ENCODE measurements at regions not wholly inside any gene's neighbourhood (a gene's known extent, or its start where the extent isn't known, plus 50 kb on each side); places are given as distances from the start of the nearest gene placed in this dataset.

DNA sequence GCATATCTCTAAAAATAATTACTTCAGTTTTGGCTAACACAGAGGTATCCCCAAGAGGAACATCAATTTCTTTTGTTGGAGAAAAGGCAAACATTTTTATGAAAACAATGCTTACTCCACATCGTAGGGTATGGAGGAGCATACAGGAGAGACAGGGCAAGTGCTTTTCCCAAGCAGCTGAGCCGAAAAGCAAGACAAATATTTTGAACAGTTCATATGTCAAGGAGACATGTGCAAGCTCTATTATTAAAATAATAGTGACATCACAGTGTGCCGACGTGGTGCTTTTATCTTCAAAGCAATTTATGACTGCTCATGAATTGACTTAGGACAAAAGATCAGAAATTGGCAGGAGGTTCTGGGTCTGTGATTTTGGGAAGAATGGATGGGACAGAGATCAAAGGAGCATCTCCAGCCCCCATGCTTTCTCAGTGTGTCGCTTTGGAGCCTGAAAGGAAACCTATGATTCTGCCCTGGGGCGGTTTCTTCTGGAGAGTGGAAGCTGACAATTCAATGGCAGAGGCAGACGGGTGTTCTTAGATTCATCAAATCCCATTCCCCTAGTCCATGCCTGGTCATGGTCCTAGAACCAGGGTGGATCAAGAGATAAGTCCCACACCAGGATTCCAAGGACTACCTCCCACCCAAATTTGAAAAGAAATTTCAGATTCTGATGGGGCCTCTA lies 97.1 kb downstream of the JCAD start:
- TF ChIP-seq POLR2A (IDR thresholded peaks at IDR 0.05; ENCODE audit: low read depth, low read length) (no peak), EZH2 (IDR thresholded peaks at IDR 0.05; ENCODE audit: borderline replicate concordance, low read depth, low read length, severe bottlenecking) (no peak), FOS (IDR thresholded peaks at IDR 0.05; ENCODE audit: borderline replicate concordance, insufficient read depth, low read length) (no peak), JUN (IDR thresholded peaks at IDR 0.05; ENCODE audit: borderline replicate concordance, insufficient read depth, insufficient read length, low read depth) (no peak), GATA2 (IDR thresholded peaks at IDR 0.05; ENCODE audit: insufficient read depth, insufficient read length, low read depth, low read length) (no peak), POLR2AphosphoS5 (IDR thresholded peaks at IDR 0.05; ENCODE audit: insufficient read depth, low read depth, low read length) (no peak), MYC (IDR thresholded peaks at IDR 0.05; ENCODE audit: low read depth, low read length) (no peak)
- TF ChIP-seq, protein P1, sequence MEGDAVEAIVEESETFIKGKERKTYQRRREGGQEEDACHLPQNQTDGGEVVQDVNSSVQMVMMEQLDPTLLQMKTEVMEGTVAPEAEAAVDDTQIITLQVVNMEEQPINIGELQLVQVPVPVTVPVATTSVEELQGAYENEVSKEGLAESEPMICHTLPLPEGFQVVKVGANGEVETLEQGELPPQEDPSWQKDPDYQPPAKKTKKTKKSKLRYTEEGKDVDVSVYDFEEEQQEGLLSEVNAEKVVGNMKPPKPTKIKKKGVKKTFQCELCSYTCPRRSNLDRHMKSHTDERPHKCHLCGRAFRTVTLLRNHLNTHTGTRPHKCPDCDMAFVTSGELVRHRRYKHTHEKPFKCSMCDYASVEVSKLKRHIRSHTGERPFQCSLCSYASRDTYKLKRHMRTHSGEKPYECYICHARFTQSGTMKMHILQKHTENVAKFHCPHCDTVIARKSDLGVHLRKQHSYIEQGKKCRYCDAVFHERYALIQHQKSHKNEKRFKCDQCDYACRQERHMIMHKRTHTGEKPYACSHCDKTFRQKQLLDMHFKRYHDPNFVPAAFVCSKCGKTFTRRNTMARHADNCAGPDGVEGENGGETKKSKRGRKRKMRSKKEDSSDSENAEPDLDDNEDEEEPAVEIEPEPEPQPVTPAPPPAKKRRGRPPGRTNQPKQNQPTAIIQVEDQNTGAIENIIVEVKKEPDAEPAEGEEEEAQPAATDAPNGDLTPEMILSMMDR (IDR thresholded peaks at IDR 0.05; ENCODE audit: extremely low read depth in 1 of 2, insufficient read depth in 1 of 2, low read depth in 1 of 2, low read length in 2 of 2) = no peak
- TF ChIP-seq, protein P2, sequence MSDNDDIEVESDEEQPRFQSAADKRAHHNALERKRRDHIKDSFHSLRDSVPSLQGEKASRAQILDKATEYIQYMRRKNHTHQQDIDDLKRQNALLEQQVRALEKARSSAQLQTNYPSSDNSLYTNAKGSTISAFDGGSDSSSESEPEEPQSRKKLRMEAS (IDR thresholded peaks at IDR 0.05; ENCODE audit: insufficient read depth, insufficient read length) = no peak

Measured in endothelial cell of umbilical vein (primary cell).